GM18505 (cell line): ENCODE measurements at regions not wholly inside any gene's neighbourhood (a gene's known extent, or its start where the extent isn't known, plus 50 kb on each side); places are given as distances from the start of the nearest gene placed in this dataset.

Source experiments
- ATAC-seq: cut with Tn5 transposase; IDR thresholded peaks from one replicate; pipeline ENCODE4 v1.9.1; 2021; ENCODE audit not compliant: unreplicated experiment
- POLR2A ChIP-seq: IDR thresholded peaks from 4 replicates; pipeline ENCODE4 v1.6.1; 2011; ENCODE audit warnings: borderline replicate concordance; ENCODE audit not compliant: insufficient read depth, insufficient read length; ENCODE audit errors: extremely low read depth

DNA sequence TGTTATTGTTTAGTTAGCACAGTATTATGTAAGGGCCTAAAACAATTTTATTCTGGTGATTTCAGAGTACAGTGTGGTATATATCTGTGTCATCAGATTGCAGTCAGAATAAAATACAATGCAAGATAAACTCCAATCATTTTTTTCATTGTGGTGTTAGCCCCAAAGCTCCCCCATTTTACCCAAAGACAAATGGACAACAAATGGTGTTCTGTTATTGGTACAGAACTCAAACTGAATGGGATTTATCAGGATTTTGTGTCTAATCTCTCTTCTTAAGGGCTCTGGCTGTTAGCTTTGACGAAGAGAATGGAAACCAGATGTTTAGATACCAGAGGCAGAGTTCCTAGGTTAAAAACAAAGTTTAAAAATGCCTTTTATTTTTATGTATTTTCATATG lies 163.1 kb upstream of the USP25 start:
- TF ChIP-seq POLR2A = no peak
- no peak for ATAC-seq

DNA sequence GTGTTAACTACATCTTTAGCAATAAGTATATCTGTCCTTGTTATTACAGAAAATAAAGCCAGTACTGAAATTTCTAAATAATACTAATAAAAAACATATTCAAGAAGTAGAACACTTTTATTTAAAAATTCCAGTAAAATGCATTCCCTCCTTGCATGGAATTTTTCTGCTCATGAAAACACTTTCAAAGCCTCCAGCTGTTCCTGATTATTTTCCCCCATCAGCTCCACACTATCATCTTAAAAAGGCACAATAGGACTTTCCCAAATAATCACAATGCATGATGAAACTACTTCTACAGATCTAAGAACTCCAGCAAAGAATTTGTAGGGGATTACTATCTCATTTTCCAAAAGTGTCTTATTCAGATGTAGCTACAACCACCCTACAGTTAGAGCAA lies 162.6 kb upstream of the USP25 start:
- ATAC-seq = no peak
- TF ChIP-seq POLR2A = no peak

DNA sequence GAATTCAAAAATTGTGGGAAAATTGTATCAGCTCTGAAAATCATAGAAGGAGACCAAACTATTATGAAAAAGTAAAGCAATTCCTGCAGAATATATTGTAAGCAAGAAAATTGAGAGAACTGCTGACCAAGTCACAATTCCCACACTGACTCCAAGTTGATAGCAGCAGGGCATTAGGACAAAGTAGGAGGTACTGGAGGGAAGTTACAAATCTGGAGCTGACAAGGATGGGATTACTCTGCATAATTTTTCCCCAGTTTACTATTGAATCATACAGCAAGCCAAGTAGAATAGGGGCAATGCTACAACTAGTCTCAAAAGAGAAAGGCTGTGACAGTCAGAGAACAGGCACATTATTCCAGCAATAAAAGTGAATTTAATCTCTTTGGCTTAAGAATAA lies 161.3 kb upstream of the USP25 start:
- TF ChIP-seq POLR2A = no peak
- no peak for ATAC-seq

DNA sequence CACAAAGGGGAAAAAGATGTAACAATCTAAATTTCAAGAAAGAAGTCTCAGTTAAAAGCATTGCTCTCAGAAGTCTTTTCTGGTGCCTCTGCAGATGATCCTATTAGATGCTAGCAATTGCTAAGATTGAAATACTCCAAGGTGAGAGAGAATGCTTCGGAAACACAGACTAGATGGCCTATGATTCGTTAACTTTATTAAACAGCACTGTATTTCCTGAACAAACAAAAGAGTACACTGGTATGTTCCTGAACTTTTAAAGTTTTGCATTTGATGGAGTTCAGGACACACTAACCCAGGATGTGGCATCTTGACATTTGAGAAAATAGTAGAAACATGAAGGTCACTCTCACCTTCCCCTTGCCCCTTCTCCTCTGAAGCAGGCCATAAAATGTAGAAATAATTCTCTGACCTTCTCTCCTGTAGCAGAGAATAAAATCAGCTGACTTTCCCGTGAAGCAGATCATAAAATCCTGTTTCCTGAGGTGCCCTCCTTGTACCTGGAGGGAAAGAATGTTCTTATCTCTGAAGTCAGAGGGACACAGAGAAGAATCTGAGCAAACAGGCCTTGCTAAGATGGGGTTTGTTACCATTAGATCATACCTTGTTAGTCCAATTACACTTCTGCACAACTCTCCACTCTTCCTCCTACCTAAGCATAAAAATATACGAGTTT lies 142.9 kb upstream of the USP25 start:
- no peak for ATAC-seq
- no peak for TF ChIP-seq POLR2A

DNA sequence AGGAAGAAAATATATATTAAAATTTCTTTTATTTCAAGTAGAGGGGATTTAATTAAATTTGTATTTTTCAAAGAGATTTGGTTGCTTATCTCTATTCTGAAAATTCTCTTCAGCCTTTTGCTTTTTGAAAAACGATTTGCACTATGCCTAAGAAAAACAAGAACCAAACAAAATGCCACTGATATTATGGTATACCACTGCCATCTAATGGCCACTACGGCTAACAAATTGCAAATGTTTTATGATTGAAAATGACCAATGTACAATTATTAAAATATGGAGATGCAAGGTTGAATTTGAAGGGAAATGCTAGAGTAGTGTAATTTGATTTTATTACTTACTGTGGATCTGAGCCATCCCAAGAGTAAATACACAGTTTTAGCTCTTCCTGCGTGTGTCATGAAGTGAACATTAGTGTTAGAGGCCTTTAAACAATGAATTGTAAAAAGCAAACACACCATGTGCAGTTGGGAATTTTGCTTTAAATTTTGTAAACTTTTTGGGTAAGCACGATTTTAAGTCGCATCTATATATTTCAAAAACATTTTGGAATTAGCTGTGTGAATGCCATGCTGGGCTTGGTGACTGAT lies 137.4 kb upstream of the USP25 start:
- no peak for ATAC-seq
- TF ChIP-seq POLR2A = no peak

DNA sequence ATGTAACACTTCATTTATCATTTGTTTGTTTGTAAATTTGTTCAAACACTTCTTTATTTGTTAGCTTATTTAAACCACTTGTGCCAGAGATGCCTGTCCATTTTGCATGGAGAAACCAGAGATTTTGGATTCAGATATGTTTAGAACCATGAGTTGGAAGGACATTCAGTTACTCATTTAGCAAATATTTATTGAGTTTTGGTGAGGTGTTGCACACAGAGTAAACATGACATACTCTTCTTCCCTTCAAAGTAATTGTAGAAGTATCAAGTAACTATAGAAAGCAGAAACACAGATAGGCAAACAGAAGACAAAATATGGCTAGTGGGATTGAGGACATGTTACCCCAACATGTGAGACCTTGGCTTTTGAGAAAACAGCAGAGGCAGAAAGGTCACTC lies 136.8 kb upstream of the USP25 start:
- no peak for ATAC-seq
- no peak for TF ChIP-seq POLR2A

DNA sequence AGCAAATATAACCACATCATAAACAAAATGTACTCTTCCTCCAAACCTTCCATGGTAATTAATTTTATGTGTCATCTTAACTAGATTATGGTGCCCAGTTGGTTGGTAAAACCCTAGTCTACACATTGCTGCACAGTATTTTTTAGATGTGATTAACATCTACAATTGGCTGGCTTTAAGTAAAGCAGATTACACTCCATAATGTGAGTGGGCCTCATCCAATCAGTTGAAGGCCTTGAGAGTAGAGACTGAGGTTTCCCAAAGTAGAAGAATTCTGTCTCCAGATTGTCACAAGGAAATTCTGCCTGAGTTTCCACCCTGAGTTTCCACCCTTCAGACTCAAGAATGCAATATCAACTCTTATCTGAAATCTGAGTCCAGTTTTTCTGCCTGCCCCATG lies 128.4 kb upstream of the USP25 start:
- ATAC-seq = no peak

DNA sequence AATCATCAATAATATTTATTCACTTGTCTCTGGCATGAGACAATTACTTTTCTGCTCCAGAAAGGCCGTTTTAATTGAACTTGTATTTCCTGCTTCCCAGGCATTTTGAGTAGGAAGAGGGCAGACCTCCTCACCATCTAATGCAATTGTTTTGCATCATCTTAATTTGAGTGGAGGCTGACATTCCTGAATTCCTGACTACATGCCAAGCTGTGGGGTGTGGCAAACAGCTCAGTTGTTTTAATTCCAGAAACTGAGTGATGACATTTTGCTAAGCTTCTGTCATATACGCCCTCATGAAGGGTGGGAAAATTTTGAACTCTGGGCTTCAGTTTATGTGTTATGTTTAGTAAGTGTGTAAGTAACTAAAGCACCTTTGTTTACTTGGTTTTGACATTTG lies 125.4 kb upstream of the USP25 start:
- ATAC-seq = no peak
- no peak for TF ChIP-seq POLR2A

More for the DNA sequence above, 128.4 kb upstream of the USP25 start:
- no peak for TF ChIP-seq POLR2A

DNA sequence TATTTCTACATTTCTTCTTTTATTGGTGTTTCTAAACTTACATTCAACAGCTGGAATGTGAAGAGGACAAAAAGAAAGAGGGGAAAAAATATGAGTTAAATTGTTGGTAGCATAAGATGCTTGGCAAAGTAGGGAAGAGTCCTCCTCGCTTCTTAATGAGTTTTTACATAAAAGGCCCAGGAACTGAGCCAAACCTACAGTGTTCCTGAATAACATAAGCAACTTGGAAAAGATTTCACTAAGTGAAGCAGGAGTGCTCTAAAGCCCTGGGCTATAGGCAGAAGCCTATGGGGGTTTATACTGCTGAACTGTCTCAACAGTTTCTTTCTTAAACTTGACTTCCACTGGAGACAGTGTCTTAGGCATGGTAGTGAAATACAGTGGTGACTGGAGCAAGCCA lies 115.0 kb upstream of the USP25 start:
- no peak for TF ChIP-seq POLR2A
- ATAC-seq = no peak

DNA sequence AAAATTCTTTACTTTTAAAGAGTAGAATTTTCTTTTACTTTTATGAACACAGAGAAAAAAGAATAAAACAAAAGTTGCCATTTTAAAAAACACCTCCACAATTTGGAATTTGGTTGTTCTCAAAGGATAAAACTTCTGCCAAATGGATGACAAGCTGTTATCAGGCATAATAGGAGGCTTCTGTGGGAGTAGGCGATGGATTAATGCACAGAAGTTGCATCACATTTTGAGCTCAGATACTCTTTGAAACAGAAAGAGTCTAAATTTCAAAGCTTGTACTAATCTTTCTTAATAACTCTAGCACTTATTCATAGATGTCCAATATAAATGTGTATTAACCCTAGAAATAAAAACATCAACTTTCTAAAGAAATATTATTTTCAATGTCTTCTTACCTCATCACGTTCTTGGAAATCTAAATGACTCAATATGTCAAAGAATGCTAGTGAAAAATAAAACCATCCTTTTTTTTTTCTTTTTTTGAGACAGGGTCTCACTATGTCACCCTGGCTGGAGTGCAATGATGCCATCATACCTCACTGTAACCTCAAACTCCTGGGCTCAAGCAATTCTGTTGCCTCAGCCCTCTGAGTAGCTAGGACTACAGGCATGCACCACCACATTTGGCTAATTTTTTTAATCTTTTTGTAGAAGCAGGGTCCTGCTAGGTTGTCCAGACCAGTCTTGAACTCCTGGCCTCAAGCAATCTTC lies 112.8 kb upstream of the USP25 start:
- no peak for ATAC-seq
- TF ChIP-seq POLR2A = no peak

DNA sequence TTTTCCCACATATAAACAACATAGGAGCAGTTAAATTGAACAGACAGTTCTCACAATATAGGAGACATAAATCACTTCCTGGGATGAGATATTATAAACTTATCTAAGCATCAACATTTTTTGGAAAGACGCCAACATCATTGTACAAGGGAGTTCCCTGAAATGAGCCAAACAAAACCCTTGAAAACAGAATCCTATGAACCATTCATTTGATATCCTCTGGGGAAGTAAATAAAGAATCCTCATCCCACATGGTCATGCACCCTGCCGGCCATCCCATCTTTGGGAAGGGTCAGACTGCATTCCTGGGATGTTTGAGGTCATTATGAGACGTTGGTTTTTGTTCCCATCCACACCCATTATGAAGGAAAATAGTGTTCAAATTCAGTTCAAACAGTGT lies 111.8 kb upstream of the USP25 start:
- no peak for TF ChIP-seq POLR2A
- ATAC-seq = no peak

DNA sequence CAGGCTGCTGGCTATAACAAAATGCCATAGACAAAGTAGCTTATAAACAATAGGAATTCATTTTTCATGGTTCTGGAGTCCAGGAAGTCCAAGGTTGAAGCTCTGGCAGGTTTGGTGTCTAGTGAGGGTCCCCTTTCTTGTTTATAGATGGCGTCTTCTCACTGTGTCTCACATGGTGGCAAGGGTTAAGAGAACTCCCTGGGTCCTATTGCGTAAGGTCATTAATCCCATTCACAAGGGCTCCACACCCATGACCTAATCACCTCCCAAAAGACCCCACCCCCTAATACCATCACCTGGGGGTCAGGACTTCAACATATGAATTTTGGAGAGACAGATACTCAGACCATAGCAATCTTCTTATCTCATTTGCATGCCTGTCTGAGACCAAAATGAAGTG lies 108.9 kb upstream of the USP25 start:
- ATAC-seq = no peak
- TF ChIP-seq POLR2A = no peak

DNA sequence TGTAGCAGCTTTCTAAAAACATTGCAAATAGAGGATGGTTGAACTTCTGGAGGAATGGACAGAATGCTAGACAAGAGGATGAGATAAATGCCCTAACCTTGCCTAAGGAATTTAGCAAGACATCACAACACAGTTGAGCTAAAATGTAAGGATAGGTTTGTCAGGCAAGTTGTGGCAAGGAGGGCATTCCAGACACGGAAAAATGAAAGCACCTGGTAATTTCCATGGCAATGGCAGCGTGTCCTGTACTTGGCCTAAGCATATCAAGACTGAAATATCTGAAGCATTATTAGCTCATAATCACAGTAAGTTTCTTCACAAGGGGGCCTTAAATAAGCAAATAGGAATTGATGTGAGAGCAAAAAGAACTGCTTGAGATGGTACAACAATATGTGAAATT lies 105.1 kb upstream of the USP25 start:
- TF ChIP-seq POLR2A = no peak
- ATAC-seq = no peak

DNA sequence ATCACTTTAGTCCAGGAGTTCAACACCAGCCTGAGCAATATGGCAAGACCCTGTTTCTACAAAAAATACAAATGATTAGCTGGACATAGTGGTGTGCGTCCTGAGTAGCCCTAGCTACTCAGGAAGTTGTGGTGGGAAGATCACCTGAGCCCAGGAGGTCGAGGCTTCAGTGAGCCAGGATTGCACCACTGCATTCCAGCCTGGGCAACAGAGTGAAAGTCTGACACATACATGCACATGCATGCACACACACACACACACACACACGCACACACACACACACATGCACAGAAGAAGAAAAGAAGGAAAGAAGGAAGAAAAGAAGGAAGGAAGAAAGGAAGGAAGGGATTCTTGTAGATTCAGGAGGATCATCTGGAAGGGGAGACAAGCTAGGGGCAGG lies 104.4 kb upstream of the USP25 start:
- ATAC-seq = no peak
- no peak for TF ChIP-seq POLR2A
